HG03039 (cell line): ENCODE measurements at regions not wholly inside any gene's neighbourhood (a gene's known extent, or its start where the extent isn't known, plus 50 kb on each side); places are given as distances from the start of the nearest gene placed in this dataset.

ENCODE experiments used
- ATAC-seq: cut with Tn5 transposase; IDR thresholded peaks from one replicate; pipeline ENCODE4 v1.9.1; 2021; ENCODE audit warnings: mild to moderate bottlenecking, moderate library complexity; ENCODE audit not compliant: unreplicated experiment

- ATAC-seq = no peak
Observed at GRCh38 chr1:234750922-234751627, 141.1 kb upstream of the IRF2BP2 start.

- no peak for ATAC-seq
Observed at GRCh38 chr1:234748713-234749112, 138.7 kb upstream of the IRF2BP2 start.

- ATAC-seq = no peak
Observed at GRCh38 chr1:234748066-234748465, 138.1 kb upstream of the IRF2BP2 start.

- ATAC-seq = no peak
Observed at GRCh38 chr1:234746798-234747196, 136.8 kb upstream of the IRF2BP2 start.

GRCh38 chr1:234745844-234746797 is 136.1 kb upstream of the IRF2BP2 start:
- no peak for ATAC-seq

GRCh38 chr1:234745276-234745675 is 135.3 kb upstream of the IRF2BP2 start:
- no peak for ATAC-seq

- ATAC-seq = no peak
Observed at GRCh38 chr1:234743791-234744611, 134.0 kb upstream of the IRF2BP2 start.

- no peak for ATAC-seq
Observed at GRCh38 chr1:234742622-234743021, 132.6 kb upstream of the IRF2BP2 start.

GRCh38 chr1:234737967-234738314 is 128.0 kb upstream of the IRF2BP2 start:
- no peak for ATAC-seq

- ATAC-seq = no peak
Observed at GRCh38 chr1:234735916-234736315, 125.9 kb upstream of the IRF2BP2 start.

GRCh38 chr1:234735476-234735875 is 125.5 kb upstream of the IRF2BP2 start:
- ATAC-seq = no peak

- ATAC-seq = no peak
Observed at GRCh38 chr1:234734869-234735268, 124.9 kb upstream of the IRF2BP2 start.

- no peak for ATAC-seq
Observed at GRCh38 chr1:234734412-234734835, 124.4 kb upstream of the IRF2BP2 start.

- no peak for ATAC-seq
Observed at GRCh38 chr1:234733427-234733826, 123.4 kb upstream of the IRF2BP2 start.

GRCh38 chr1:234732671-234733390 is 122.9 kb upstream of the IRF2BP2 start:
- no peak for ATAC-seq

GRCh38 chr1:234732260-234732659 is 122.3 kb upstream of the IRF2BP2 start:
- ATAC-seq = no peak

- ATAC-seq = peak; percentile 15
Observed at GRCh38 chr1:234731569-234732085, 121.6 kb upstream of the IRF2BP2 start.

GRCh38 chr1:234730770-234731568 is 121.0 kb upstream of the IRF2BP2 start:
- peak; percentile 45 for ATAC-seq

- ATAC-seq = no peak
Observed at GRCh38 chr1:234730475-234730769, 120.4 kb upstream of the IRF2BP2 start.
